SK-N-SH (cell line): ENCODE measurements at regions not wholly inside any gene's neighbourhood (a gene's known extent, or its start where the extent isn't known, plus 50 kb on each side); places are given as distances from the start of the nearest gene placed in this dataset.

Experiments used
- CTCF ChIA-PET: fragments of 300-600, 350-600 bp; formaldehyde crosslinking; extraction: SDS; loops from one replicate; lab custom pipeline; 2021; lab: Yijun Ruan, JAX
- POLR2A ChIA-PET: fragments of 350-600 bp; sonication (Branson Sonifier 250); formaldehyde crosslinking; extraction: SDS; loops from one replicate; lab custom pipeline; 2020; ENCODE audit warnings: antibody characterized with exemption, inconsistent platforms; lab: Yijun Ruan, JAX
- DNase-seq: peaks from one replicate; pipeline ENCODE4 v3.0.0; 2012
- H2AFZ ChIP-seq: fragments of 200-600 bp; sonication (generic); 2 replicates; pipeline ENCODE4 v1.8.1; 2016; ENCODE audit warnings: antibody characterized with exemption, mild to moderate bottlenecking, low read depth
- H3F3A ChIP-seq: fragments of 200-600 bp; sonication (generic); replicated peaks from 2 replicates; pipeline ENCODE3; 2016; ENCODE audit warnings: antibody characterized with exemption, mild to moderate bottlenecking; ENCODE audit not compliant: insufficient read depth
- H3K27ac ChIP-seq, 2 experiments: fragments of 200-500 bp in 1 of 2; fragments of 200-600 bp in 1 of 2; sonication (Bioruptor generic) in 1 of 2; sonication (generic), shearing (Covaris generic) in 1 of 2; 2 replicates each; pipeline versions ENCODE4 v1.5.1 to v1.6.1; 2014 to 2016; ENCODE audit warnings: low read depth in 2 of 2, inconsistent platforms in 1 of 2, low read length in 1 of 2, mild to moderate bottlenecking in 1 of 2, mixed read lengths in 1 of 2
- H3K27me3 ChIP-seq: fragments of 200-600 bp; sonication (generic), shearing (Covaris generic); 2 replicates; pipeline ENCODE4 v1.6.1; 2016; ENCODE audit warnings: mixed run types; ENCODE audit not compliant: insufficient read depth
- H3K36me3 ChIP-seq, 2 experiments: fragments of 200-500 bp in 1 of 2; fragments of 200-600 bp in 1 of 2; sonication (Bioruptor generic) in 1 of 2; sonication (generic) in 1 of 2; replicated peaks in 1 of 2; 2 replicates each; pipeline versions ENCODE3 to v1.5.1; 2014 to 2016; ENCODE audit warnings: low read length in 1 of 2, mild to moderate bottlenecking in 1 of 2; ENCODE audit not compliant: insufficient read depth in 2 of 2, control insufficient read depth in 1 of 2
- H3K4me1 ChIP-seq, 2 experiments: fragments of 200-500 bp in 1 of 2; fragments of 200-600 bp in 1 of 2; sonication (Bioruptor generic) in 1 of 2; sonication (generic), shearing (Covaris generic) in 1 of 2; 2 replicates each; pipeline versions ENCODE4 v1.5.1 to v1.6.1; 2014 to 2016; ENCODE audit warnings: low read depth in 1 of 2, low read length in 1 of 2, mixed run types in 1 of 2; ENCODE audit not compliant: insufficient read depth in 2 of 2, control insufficient read depth in 1 of 2
- H3K4me2 ChIP-seq: fragments of 200-600 bp; sonication (generic), shearing (Covaris generic); 2 replicates; pipeline ENCODE4 v1.6.1; 2017; ENCODE audit warnings: mixed run types
- H3K4me3 ChIP-seq, 2 experiments: fragments of 200-500 bp in 1 of 2; fragments of 200-600 bp in 1 of 2; sonication (Bioruptor generic) in 1 of 2; sonication (generic), shearing (Covaris generic) in 1 of 2; 2 replicates each; pipeline versions ENCODE4 v1.5.1 to v1.8.1; 2014 to 2016; ENCODE audit warnings: low read depth in 2 of 2, inconsistent platforms in 1 of 2, low read length in 1 of 2, mild to moderate bottlenecking in 1 of 2, mixed read lengths in 1 of 2, moderate library complexity in 1 of 2
- H3K79me2 ChIP-seq: fragments of 200-600 bp; sonication (generic); 2 replicates; pipeline ENCODE4 v1.8.1; 2017; ENCODE audit warnings: mild to moderate bottlenecking; ENCODE audit not compliant: insufficient read depth
- H3K9ac ChIP-seq: fragments of 200-600 bp; sonication (generic); 2 replicates; pipeline ENCODE4 v1.6.1; 2017; ENCODE audit warnings: mixed run types
- H3K9me2 ChIP-seq: fragments of 200-600 bp; sonication (generic); 2 replicates; pipeline ENCODE4 v1.6.1; 2017; ENCODE audit warnings: mixed run types
- H3K9me3 ChIP-seq: fragments of 200-600 bp; sonication (generic); 2 replicates; pipeline ENCODE4 v1.6.1; 2017; ENCODE audit warnings: mixed run types, mild to moderate bottlenecking, moderate library complexity
- H4K20me1 ChIP-seq: fragments of 200-600 bp; sonication (generic); 2 replicates; pipeline ENCODE4 v1.6.1; 2017; ENCODE audit warnings: mild to moderate bottlenecking, mixed run types; ENCODE audit not compliant: insufficient read depth
- CHD2 ChIP-seq: fragments of 150-350 bp; IDR thresholded peaks from 2 replicates; pipeline ENCODE4 v1.6.1; 2018; ENCODE audit warnings: low read length; ENCODE audit not compliant: partially characterized antibody
- EP300 ChIP-seq, 2 experiments: IDR thresholded peaks; 2 replicates each; pipeline versions ENCODE4 v1.4.0 to v1.6.1; 2012; ENCODE audit warnings: borderline replicate concordance in 1 of 2, low read depth in 1 of 2, low read length in 1 of 2
- EZH2phosphoT487 ChIP-seq: fragments of 200-600 bp; sonication (generic); IDR thresholded peaks from 2 replicates; pipeline ENCODE4 v1.6.1; 2017; ENCODE audit warnings: low read depth, mixed run types, mild to moderate bottlenecking, antibody characterized with exemption, moderate library complexity, borderline replicate concordance
- JUND ChIP-seq: IDR thresholded peaks from 2 replicates; pipeline ENCODE4 v1.4.0; 2012
- MEF2A ChIP-seq: IDR thresholded peaks from 2 replicates; pipeline ENCODE4 v1.4.0; 2012; ENCODE audit warnings: low read depth, borderline replicate concordance
- RXRA ChIP-seq: IDR thresholded peaks from 2 replicates; pipeline ENCODE4 v1.4.0; 2012; ENCODE audit warnings: low read depth, mild to moderate bottlenecking, borderline replicate concordance
- SMC3 ChIP-seq: IDR thresholded peaks from 2 replicates; pipeline ENCODE4 v1.6.1; 2012; ENCODE audit warnings: low read depth, low read length, improper control_type of control experiment
- YY1 ChIP-seq: IDR thresholded peaks from 2 replicates; pipeline ENCODE4 v1.4.0; 2012; ENCODE audit warnings: low read depth, mild to moderate bottlenecking
- WGBS: methylation state at CpG from one replicate; pipeline ENCODE4 v1.1.6; 2017; ENCODE audit warnings: low lambda C conversion rate; 5-methylcytosine and 5-hydroxymethylcytosine counted together
- TF ChIP-seq, protein P1 (sequence below): fragments of 150-350 bp; IDR thresholded peaks from 2 replicates; pipeline ENCODE4 v1.6.1; 2016; ENCODE audit warnings: mild to moderate bottlenecking, low read depth, low read length
- TF ChIP-seq, protein P2 (sequence below): IDR thresholded peaks from 2 replicates; pipeline ENCODE4 v1.6.1; 2012; ENCODE audit warnings: mild to moderate bottlenecking, low read depth, low read length, moderate library complexity
- TF ChIP-seq, protein P3 (sequence below): IDR thresholded peaks from 2 replicates; pipeline ENCODE4 v1.4.0; 2012; ENCODE audit warnings: low read depth, borderline replicate concordance
- TF ChIP-seq, protein P4 (sequence below): fragments of 200-600 bp; sonication (generic); IDR thresholded peaks from 2 replicates; pipeline ENCODE4 v1.6.1; 2017; ENCODE audit warnings: antibody characterized with exemption, mild to moderate bottlenecking, moderate library complexity

DNA sequence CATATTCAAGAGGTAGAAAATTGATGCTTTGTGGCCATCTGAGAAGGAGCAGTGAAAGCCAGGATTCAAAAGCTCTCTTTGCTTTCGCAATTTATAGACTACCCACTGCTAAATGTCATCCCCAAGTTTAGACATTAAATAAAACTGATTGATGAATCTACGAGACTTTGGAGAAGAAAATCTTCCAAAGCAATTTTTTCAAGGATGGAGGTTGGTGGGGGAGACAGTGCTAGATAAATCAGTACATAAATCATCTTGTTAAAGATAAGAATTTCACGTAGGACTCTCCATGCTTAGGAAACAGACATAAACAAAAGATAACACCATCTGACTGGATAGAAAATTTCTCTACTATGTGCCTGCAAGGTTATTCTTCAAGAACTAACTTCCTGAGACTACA lies 147.6 kb upstream of the TIAM1 start:
- no peak overlapping the region for H3K4me2 ChIP-seq
- 55% methylated on average over 3 of the region's 3 CpGs for WGBS
- no peaks in the 10 kb centered on the region for H4K20me1 ChIP-seq
- POLR2A ChIA-PET: no interaction called here
- DNase-seq: no peak
- no peaks in the 10 kb centered on the region for H3K9me3 ChIP-seq
- H3F3A ChIP-seq: no peaks in the 10 kb centered on the region
- H3K79me2 ChIP-seq: no peaks in the 10 kb centered on the region
- H3K4me1 ChIP-seq: no peaks in the 10 kb centered on the region; a peak in 1 of 4 replicates
- H3K9me2 ChIP-seq: no peaks in the 10 kb centered on the region
- no peaks in the 10 kb centered on the region for H3K27me3 ChIP-seq
- no peak overlapping the region for H3K9ac ChIP-seq
- H3K4me3 ChIP-seq: no peak overlapping the region
- no peak overlapping the region for H3K27ac ChIP-seq
- TF ChIP-seq, protein P1, sequence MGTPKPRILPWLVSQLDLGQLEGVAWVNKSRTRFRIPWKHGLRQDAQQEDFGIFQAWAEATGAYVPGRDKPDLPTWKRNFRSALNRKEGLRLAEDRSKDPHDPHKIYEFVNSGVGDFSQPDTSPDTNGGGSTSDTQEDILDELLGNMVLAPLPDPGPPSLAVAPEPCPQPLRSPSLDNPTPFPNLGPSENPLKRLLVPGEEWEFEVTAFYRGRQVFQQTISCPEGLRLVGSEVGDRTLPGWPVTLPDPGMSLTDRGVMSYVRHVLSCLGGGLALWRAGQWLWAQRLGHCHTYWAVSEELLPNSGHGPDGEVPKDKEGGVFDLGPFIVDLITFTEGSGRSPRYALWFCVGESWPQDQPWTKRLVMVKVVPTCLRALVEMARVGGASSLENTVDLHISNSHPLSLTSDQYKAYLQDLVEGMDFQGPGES: no peak
- TF ChIP-seq CHD2 (no peak), EZH2phosphoT487 (no peak), YY1 (no peak), RXRA (no peak), JUND (no peak), EP300 (IDR thresholded peaks at IDR 0.05; ENCODE audit: borderline replicate concordance in 1 of 2, low read depth in 1 of 2, low read length in 1 of 2) (no peak), MEF2A (no peak), SMC3 (no peak)
- TF ChIP-seq, protein P2, sequence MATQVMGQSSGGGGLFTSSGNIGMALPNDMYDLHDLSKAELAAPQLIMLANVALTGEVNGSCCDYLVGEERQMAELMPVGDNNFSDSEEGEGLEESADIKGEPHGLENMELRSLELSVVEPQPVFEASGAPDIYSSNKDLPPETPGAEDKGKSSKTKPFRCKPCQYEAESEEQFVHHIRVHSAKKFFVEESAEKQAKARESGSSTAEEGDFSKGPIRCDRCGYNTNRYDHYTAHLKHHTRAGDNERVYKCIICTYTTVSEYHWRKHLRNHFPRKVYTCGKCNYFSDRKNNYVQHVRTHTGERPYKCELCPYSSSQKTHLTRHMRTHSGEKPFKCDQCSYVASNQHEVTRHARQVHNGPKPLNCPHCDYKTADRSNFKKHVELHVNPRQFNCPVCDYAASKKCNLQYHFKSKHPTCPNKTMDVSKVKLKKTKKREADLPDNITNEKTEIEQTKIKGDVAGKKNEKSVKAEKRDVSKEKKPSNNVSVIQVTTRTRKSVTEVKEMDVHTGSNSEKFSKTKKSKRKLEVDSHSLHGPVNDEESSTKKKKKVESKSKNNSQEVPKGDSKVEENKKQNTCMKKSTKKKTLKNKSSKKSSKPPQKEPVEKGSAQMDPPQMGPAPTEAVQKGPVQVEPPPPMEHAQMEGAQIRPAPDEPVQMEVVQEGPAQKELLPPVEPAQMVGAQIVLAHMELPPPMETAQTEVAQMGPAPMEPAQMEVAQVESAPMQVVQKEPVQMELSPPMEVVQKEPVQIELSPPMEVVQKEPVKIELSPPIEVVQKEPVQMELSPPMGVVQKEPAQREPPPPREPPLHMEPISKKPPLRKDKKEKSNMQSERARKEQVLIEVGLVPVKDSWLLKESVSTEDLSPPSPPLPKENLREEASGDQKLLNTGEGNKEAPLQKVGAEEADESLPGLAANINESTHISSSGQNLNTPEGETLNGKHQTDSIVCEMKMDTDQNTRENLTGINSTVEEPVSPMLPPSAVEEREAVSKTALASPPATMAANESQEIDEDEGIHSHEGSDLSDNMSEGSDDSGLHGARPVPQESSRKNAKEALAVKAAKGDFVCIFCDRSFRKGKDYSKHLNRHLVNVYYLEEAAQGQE: no peak
- TF ChIP-seq, protein P3, sequence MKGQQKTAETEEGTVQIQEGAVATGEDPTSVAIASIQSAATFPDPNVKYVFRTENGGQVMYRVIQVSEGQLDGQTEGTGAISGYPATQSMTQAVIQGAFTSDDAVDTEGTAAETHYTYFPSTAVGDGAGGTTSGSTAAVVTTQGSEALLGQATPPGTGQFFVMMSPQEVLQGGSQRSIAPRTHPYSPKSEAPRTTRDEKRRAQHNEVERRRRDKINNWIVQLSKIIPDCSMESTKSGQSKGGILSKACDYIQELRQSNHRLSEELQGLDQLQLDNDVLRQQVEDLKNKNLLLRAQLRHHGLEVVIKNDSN: no peak
- TF ChIP-seq, protein P4, sequence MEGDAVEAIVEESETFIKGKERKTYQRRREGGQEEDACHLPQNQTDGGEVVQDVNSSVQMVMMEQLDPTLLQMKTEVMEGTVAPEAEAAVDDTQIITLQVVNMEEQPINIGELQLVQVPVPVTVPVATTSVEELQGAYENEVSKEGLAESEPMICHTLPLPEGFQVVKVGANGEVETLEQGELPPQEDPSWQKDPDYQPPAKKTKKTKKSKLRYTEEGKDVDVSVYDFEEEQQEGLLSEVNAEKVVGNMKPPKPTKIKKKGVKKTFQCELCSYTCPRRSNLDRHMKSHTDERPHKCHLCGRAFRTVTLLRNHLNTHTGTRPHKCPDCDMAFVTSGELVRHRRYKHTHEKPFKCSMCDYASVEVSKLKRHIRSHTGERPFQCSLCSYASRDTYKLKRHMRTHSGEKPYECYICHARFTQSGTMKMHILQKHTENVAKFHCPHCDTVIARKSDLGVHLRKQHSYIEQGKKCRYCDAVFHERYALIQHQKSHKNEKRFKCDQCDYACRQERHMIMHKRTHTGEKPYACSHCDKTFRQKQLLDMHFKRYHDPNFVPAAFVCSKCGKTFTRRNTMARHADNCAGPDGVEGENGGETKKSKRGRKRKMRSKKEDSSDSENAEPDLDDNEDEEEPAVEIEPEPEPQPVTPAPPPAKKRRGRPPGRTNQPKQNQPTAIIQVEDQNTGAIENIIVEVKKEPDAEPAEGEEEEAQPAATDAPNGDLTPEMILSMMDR: no peak
- H3K36me3 ChIP-seq: no peaks in the 10 kb centered on the region
- no peak overlapping the region for H2AFZ ChIP-seq
- CTCF ChIA-PET: no interaction called here
